ENCODE measurements at regions not wholly inside any gene's neighbourhood (a gene's known extent, or its start where the extent isn't known, plus 50 kb on each side); places are given as distances from the start of the nearest gene placed in this dataset.

- TF ChIP-seq MAX (IDR thresholded peaks at IDR 0.05; ENCODE audit: low read depth, low read length) (no peak), POLR2A (IDR thresholded peaks at IDR 0.05; ENCODE audit: extremely low read depth, insufficient read length) (no peak), CTCF (IDR thresholded peaks at IDR 0.05; ENCODE audit: low read depth, low read length) (no peak), MYC (IDR thresholded peaks at IDR 0.05; ENCODE audit: low read depth, low read length) (no peak)
- H3K4me3 ChIP-seq (ENCODE audit: low read depth, low read length): peak overlapping the region; percentile 92
- DNase-seq (ENCODE audit: low read depth): peak; percentile 18
Measured at GRCh38 chr3:187889106-187889505, 143.8 kb upstream of the BCL6 start.

- H3K4me3 ChIP-seq (ENCODE audit: low read depth, low read length): peak overlapping the region; percentile 92
- TF ChIP-seq MYC (IDR thresholded peaks at IDR 0.05; ENCODE audit: low read depth, low read length) (peak; percentile 84), MAX (IDR thresholded peaks at IDR 0.05; ENCODE audit: low read depth, low read length) (peak; percentile 59; the same call in 1 of the 2 replicates), POLR2A (IDR thresholded peaks at IDR 0.05; ENCODE audit: extremely low read depth, insufficient read length) (peak; percentile 31), CTCF (IDR thresholded peaks at IDR 0.05; ENCODE audit: low read depth, low read length) (no peak)
- DNase-seq (ENCODE audit: low read depth): peak; percentile 74
Measured at GRCh38 chr3:187889601-187890404, 144.5 kb upstream of the BCL6 start.

- DNase-seq (ENCODE audit: low read depth): peak; percentile 81
- peak overlapping the region; percentile 64 for H3K4me3 ChIP-seq (ENCODE audit: low read depth, low read length)
Measured at GRCh38 chr3:187890405-187890752, 145.1 kb upstream of the BCL6 start.

GRCh38 chr3:187896646-187897045 is 151.4 kb upstream of the BCL6 start:
- DNase-seq (ENCODE audit: low read depth): no peak
- no peak overlapping the region for H3K4me3 ChIP-seq (ENCODE audit: low read depth, low read length)
- TF ChIP-seq POLR2A (IDR thresholded peaks at IDR 0.05; ENCODE audit: extremely low read depth, insufficient read length) (no peak), MYC (IDR thresholded peaks at IDR 0.05; ENCODE audit: low read depth, low read length) (no peak), CTCF (IDR thresholded peaks at IDR 0.05; ENCODE audit: low read depth, low read length) (no peak), MAX (IDR thresholded peaks at IDR 0.05; ENCODE audit: low read depth, low read length) (no peak)

GRCh38 chr3:187899246-187899645 is 154.0 kb upstream of the BCL6 start:
- DNase-seq (ENCODE audit: low read depth): no peak
- no peak overlapping the region for H3K4me3 ChIP-seq (ENCODE audit: low read depth, low read length)
- TF ChIP-seq CTCF (IDR thresholded peaks at IDR 0.05; ENCODE audit: low read depth, low read length) (no peak), MAX (IDR thresholded peaks at IDR 0.05; ENCODE audit: low read depth, low read length) (no peak), MYC (IDR thresholded peaks at IDR 0.05; ENCODE audit: low read depth, low read length) (no peak), POLR2A (IDR thresholded peaks at IDR 0.05; ENCODE audit: extremely low read depth, insufficient read length) (no peak)

GRCh38 chr3:187900993-187901755 is 155.9 kb upstream of the BCL6 start:
- no peak for TF ChIP-seq MAX (IDR thresholded peaks at IDR 0.05; ENCODE audit: low read depth, low read length)
- TF ChIP-seq POLR2A (IDR thresholded peaks at IDR 0.05; ENCODE audit: extremely low read depth, insufficient read length): no peak
- TF ChIP-seq MYC (IDR thresholded peaks at IDR 0.05; ENCODE audit: low read depth, low read length): no peak
- no peak for TF ChIP-seq CTCF (IDR thresholded peaks at IDR 0.05; ENCODE audit: low read depth, low read length)
- no peak for DNase-seq (ENCODE audit: low read depth)
- no peak overlapping the region for H3K4me3 ChIP-seq (ENCODE audit: low read depth, low read length)
